Esophagus mucosa (tissue), 1 donor: ENCODE measurements at regions not wholly inside any gene's neighbourhood (a gene's known extent, or its start where the extent isn't known, plus 50 kb on each side); places are given as distances from the start of the nearest gene placed in this dataset.

ENCODE experiments used
- ATAC-seq: fragments of 200-7000 bp; cut with Tn5 transposase; one replicate; pipeline ENCODE4 v1.9.1; 2020
- donor health status: DM: yes; HTN: yes; CAD: no.

DNA sequence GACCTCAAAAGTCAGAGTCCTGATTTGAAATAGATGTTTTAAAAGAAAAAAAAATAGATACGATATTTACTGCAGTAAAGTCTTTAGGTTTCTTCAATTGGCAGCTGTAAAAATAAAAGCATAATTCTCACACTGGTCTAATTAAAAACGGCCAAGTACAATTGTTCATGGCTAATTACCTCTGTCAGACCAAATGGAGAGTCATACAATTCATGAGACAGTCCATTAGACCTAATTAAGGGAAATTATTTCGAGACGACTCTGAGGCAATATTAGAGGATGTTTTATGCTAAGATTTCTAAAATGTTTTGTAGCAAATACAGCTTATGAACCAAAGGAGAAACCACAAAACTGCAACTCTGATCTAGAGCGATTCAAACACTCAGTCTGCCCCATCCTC, 131.3 kb downstream of the PHLDA1 start:
- ATAC-seq = no peak

DNA sequence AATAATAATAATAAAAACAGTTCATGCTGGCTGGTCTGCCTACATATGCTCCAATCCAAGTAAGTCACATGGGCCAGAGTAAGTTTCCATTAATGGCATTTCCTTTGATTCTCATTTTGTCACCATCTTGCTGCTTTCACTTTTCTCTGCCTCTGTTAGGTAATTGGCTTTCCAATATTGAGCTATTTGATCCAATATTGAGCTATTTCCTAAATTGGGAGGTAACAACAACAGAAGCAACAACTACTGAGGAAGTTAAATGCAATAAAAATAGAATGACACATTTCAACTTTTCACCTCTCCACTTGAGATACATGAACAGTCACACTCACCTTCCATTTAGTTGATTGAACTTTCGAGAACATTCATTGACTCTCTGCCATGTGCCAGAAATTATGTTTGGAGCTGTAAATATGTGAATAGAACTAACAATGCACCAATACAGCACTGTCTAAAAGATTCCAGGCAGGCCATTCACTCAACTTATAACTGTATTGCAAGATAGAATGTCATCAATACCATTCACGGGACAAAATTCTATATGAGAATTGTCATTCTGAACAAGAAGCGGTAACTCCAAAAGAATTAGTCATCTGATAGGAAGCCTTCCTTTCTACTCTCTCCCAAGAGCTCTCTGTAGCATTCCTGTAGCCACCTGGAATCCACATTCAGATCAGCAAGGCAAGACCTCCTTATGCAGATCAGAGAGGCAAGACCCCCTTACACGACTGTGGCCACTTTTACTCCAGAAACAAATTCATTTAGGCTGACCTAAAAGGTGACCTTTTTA, 136.4 kb downstream of the PHLDA1 start:
- ATAC-seq = no peak

GRCh38 chr12:75893765-75894164, 137.8 kb downstream of the PHLDA1 start:
- ATAC-seq = no peak

DNA sequence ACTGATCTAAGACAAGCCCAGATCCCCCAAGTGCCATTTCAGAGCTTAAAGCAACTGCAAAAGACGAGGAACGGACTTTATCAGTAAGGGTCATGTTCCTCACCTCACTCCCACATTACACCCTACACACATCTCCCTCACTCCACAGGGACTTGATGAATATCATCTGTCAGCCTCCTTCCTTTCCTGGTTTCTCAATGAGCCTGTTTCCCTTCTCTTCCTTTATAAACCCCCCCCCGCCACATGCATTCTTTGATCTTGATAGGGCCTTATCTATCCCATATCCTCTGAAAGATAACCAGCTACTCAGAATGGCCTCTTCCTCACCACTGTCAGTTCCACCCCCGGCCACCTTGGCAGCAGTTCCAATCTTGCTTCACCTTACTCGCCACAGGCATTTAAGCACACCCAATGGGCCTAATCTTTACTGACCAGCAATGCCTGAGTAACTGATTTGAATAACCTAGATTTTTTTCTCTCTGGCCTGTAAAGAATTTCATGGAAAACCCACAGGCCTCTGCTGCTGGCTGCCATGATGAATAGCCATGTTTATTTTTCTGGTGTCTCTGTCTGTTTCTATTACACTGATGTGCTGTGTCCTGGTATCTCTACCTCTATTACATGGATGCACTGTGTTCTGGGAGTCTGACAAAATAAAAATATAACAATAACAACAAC, 138.7 kb downstream of the PHLDA1 start:
- ATAC-seq = no peak

DNA sequence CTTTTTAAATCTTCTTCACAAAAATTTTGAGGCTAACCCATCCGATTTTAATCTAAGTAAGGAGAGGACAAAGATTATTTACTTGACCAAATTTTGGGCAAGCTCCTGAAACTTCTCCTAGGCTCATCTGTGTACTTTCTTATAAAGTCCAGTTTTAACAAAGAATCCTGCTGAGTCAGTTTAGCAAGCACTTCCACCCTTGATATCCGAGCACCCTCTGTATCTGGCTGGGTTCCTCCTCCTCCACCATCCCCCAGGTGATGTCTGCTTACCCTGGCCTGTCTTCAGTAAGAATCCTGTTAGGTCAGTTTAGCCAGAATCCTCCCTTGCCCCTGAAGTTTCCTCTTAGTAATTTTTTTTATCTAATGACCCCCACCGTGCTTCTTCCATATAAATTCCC, 140.5 kb downstream of the PHLDA1 start:
- ATAC-seq = no peak

- ATAC-seq = no peak
These were observed 140.9 kb downstream of the PHLDA1 start for GRCh38 chr12:75890660-75891059.

- ATAC-seq = no peak
These were observed 141.4 kb downstream of the PHLDA1 start for GRCh38 chr12:75890141-75890540.

- ATAC-seq = no peak
These were observed 142.5 kb downstream of the PHLDA1 start for GRCh38 chr12:75888874-75889613.

GRCh38 chr12:75888399-75888798, 143.2 kb downstream of the PHLDA1 start:
- no peak for ATAC-seq

DNA sequence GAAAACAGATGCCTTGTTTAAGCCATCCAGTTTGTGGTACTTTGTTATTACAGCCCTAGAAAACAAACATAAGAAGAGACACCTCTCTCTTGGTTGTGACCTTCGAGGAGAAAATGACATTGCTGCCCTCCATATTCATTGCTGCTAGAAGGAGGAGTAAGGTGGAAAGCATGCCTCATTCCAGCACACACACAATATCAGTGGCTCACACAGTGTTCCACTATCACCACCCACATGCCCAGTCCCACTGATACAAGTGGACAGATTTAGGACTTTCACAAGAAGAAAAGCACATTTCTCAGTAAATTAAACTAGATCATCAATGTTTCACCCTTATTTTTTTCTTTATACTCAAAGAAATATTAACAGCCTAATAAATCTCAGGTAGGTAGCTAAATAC, 143.6 kb downstream of the PHLDA1 start:
- ATAC-seq = no peak

DNA sequence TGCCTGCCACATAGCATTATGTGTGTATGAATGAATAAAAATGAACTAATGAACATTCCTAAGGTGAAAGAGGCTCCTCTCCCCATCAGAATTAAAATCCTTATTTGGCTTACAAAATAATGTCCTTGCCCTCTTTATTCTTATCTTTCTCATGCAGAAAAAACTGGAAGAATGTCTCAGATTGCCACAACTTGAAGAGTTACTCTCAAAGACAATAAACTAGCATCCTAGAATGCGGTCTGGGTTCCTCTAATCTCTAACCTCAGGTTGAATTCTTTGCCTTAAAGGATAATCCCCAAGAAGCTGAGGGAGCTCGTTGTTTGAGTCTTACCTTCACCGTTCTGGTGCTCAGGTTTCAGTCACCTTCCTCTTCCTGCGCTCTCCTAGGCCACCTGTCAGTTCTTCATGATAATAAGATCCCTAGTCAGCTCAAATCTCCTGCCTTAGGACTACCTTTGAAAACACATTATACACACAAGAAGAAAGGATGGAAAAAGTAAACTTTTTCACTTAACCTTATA, 147.1 kb downstream of the PHLDA1 start:
- ATAC-seq = no peak

DNA sequence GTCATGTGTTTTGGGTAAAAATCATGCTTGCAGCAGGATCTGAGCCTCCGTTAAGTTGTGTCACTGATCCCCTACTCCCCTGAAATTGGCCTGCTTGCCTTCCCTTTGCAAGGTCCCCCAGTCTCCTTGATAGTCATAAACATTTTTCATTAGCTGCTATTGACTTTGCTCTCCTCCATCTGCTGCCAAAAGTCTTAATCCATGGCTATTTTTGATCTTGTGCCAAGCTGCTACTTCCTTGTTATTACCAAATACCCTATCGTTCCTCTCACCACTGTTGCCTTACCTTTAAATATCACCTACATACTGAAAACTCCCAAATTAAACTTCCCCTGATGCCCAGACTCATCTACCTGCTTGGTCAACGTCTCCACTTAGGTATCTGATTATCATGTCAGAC, 148.3 kb downstream of the PHLDA1 start:
- no peak for ATAC-seq

- ATAC-seq = no peak
These were observed 149.2 kb downstream of the PHLDA1 start for GRCh38 chr12:75882421-75882820.

DNA sequence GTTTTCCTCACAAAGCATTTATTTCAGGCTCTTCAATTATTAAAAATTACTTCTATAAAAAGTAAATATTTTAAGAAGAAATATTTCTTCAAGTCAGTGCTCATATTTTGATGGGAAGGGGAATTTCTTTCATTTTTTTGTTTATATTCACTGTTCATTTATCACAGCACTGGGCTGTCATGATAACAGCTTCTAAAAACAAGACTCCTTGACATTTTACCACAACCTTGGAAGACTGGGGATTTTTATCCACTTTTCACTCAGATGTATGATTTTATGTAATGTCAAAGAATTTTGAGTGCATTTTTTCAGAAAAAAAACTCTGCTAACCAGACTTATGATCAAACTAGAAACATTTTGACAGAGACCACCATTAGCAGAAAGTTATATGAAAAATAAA, 149.7 kb downstream of the PHLDA1 start:
- no peak for ATAC-seq

DNA sequence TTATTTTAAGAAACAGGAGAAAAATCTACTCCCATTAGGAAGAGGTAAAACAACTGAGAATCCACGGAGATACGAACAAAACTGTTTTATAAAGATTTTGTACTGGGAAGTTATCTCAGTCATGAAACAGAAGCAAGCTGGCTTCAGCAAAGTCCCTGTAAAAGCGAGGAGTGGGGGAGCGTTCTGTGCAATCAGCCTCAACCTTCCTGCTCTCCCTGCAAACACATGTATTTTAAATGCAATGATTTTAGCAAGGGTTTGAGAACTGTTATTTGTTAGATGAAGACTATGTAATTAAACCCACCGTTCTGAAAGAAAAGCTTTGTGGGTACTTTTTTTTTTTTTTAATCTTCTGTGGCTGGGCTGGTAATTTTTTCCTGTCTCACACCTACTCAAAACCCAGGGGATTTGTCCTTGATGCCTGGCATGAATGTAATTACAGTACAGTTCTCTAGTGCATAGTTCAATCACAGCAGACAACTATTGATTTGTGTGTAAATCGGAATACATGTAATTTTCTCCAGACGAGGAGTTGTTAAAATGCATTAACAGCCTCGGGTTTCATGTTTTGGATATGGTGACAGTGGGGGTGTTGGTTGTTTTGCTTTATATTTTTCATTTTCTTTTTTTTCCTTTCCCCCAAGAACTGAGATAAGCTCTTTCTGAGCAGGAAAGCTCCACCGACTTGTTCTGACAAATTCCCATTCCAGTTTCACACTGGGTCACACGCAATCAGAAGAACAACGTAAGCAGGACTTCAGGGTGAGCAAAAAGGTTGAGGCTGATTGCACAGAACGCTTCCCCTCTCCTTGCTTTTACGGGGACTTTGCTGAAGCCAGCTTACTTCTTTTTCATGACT, 153.6 kb downstream of the PHLDA1 start:
- no peak for ATAC-seq

DNA sequence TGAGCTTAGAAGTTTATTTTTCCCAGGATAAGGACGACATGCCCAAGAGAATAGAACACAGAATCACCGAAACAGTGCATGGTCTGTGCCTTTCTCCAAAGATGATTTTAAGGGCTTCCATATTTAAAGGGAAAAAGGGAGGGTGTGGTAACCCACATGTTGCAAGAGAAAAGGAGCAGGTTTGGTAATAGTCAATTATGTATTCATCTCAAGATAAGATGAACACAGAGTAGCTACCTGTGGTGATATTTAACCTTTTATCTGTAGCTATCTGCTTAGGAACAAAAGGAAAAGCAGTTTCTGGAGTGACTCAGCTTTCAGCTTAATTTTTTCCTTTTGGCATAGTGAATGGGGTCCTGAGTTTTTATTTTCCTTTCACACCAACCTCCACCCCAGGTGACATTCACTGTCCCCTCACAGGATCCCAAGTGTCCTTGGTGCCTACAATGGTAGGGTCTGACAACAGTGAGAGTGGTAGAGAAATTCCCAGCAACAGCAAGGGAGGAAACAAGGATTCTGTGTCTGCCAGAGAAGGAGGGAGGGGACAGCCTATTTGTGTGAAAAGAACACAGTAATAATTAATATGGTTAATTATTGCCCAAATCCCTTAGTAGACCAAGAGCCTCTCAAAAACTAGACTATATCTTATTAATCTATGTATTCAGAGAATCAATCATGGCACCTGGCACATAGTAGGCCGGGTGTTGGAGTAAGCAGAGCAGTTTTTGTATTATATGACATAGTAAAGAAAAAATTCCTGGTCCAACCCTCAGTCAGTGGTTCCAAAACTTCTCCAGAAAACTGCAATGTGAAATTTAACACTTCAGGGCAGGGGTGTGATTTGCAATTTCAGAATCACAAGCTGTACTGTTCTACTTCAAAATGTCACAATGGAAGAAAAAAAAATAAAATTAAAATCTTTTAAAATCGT, 154.5 kb downstream of the PHLDA1 start:
- ATAC-seq = no peak

GRCh38 chr12:75874441-75874840, 157.1 kb downstream of the PHLDA1 start:
- no peak for ATAC-seq

DNA sequence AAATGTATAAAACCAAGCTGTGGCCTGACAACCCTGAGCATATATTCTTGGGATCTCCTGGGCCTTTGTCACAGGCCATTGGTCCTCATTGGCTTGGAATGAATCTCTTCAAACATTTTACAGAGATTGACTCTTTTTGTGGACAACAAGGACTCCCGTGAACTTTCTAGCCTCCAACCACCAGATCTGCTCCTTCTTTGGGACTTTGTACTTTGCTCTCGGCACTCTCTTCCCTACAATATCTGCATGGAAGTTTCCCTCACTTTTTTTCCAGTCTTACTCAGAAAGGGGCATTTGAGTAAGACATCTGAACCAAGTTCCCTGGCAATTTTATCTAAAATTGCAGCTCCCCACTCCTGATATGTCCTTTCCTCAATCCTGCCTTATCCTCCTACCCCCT, 158.8 kb downstream of the PHLDA1 start:
- ATAC-seq = no peak

GRCh38 chr12:75870878-75871277, 160.7 kb downstream of the PHLDA1 start:
- no peak for ATAC-seq

GRCh38 chr12:75868501-75868900, 163.1 kb downstream of the PHLDA1 start:
- ATAC-seq = peak; percentile 29

DNA sequence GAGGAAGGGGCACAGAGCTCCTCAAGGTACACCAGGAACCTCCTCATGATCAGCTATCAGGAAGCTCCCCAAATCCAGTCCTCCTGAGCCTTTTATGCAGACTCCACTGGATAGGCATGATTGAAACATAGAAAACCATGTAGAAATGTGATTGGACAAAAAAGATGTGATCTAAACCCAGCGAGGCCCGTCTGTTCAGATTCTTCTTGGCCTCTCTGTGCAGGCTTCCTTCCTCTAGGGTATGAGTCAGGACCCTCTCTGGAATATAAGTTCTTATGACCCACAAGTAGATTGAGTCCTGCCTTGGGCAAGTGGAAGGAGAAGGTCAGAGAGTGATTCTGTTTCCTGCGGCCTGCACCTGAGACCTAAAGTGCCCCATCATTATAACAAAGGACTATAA, 166.3 kb downstream of the PHLDA1 start:
- ATAC-seq = no peak
